ENCODE measurements at regions not wholly inside any gene's neighbourhood (a gene's known extent, or its start where the extent isn't known, plus 50 kb on each side); places are given as distances from the start of the nearest gene placed in this dataset.

- CTCF ChIA-PET: interaction anchor here (1.3 kb wide), 1 partner anchor 10 kb away, joined by 3 read pairs; no protein-coding TSS in a partner anchor
- H3K27me3 ChIP-seq (ENCODE audit: control insufficient read depth, insufficient read depth, low read length): no peaks in the 10 kb centered on the region
- no peaks in the 10 kb centered on the region for H3K36me3 ChIP-seq (ENCODE audit: control insufficient read depth, insufficient read depth, low read length)
- no peak overlapping the region for H3K4me3 ChIP-seq (ENCODE audit: low read depth, low read length)
- POLR2A ChIA-PET: no interaction called here
- DNase-seq (ENCODE audit: low read depth): no peak
- TF ChIP-seq, protein P1, sequence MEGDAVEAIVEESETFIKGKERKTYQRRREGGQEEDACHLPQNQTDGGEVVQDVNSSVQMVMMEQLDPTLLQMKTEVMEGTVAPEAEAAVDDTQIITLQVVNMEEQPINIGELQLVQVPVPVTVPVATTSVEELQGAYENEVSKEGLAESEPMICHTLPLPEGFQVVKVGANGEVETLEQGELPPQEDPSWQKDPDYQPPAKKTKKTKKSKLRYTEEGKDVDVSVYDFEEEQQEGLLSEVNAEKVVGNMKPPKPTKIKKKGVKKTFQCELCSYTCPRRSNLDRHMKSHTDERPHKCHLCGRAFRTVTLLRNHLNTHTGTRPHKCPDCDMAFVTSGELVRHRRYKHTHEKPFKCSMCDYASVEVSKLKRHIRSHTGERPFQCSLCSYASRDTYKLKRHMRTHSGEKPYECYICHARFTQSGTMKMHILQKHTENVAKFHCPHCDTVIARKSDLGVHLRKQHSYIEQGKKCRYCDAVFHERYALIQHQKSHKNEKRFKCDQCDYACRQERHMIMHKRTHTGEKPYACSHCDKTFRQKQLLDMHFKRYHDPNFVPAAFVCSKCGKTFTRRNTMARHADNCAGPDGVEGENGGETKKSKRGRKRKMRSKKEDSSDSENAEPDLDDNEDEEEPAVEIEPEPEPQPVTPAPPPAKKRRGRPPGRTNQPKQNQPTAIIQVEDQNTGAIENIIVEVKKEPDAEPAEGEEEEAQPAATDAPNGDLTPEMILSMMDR (IDR thresholded peaks at IDR 0.05; ENCODE audit: insufficient read depth, low read depth, low read length): no peak
Measured at GRCh38 chr16:5616841-5617240, 519.2 kb upstream of the EEF2KMT start.

GRCh38 chr16:5615868-5616642 lies 518.5 kb upstream of the EEF2KMT start:
- no peak for DNase-seq (ENCODE audit: low read depth)
- POLR2A ChIA-PET: no interaction called here
- TF ChIP-seq, protein P1 (IDR thresholded peaks at IDR 0.05; ENCODE audit: insufficient read depth, low read depth, low read length): peak; percentile 19; the same call in 1 of the 2 replicates
- no peak overlapping the region for H3K4me3 ChIP-seq (ENCODE audit: low read depth, low read length)
- CTCF ChIA-PET: interaction anchor here (1.3 kb wide), 1 partner anchor 11 kb away, joined by 3 read pairs; no protein-coding TSS in a partner anchor
- no peaks in the 10 kb centered on the region for H3K27me3 ChIP-seq (ENCODE audit: control insufficient read depth, insufficient read depth, low read length)
- no peaks in the 10 kb centered on the region for H3K36me3 ChIP-seq (ENCODE audit: control insufficient read depth, insufficient read depth, low read length)

DNA sequence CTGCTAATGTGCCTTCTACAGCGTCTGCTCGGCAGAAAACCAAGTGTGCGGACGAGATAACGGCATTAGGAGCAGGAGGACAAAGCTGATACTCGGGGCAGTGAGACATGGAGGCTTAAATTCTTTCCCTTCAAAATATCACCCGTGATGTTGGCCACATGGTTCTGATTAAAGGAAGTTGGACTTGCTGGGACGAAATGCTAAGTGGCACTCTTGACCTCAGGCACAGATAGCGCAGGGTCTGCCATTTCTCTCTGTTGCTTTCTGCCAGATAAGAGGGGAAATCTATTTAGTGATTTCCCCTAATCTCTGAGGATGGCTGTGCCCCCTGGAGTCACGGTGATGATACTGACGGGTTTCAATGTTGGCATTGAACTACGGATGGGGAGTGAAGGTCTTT lies 509.6 kb upstream of the EEF2KMT start:
- no peaks in the 10 kb centered on the region for H3K36me3 ChIP-seq (ENCODE audit: control insufficient read depth, insufficient read depth, low read length)
- TF ChIP-seq, protein P1 (IDR thresholded peaks at IDR 0.05; ENCODE audit: insufficient read depth, low read depth, low read length): no peak
- no peak for DNase-seq (ENCODE audit: low read depth)
- ChIA-PET CTCF (no interaction called here), POLR2A (no interaction called here)
- H3K27me3 ChIP-seq (ENCODE audit: control insufficient read depth, insufficient read depth, low read length): no peaks in the 10 kb centered on the region
- no peak overlapping the region for H3K4me3 ChIP-seq (ENCODE audit: low read depth, low read length)

DNA sequence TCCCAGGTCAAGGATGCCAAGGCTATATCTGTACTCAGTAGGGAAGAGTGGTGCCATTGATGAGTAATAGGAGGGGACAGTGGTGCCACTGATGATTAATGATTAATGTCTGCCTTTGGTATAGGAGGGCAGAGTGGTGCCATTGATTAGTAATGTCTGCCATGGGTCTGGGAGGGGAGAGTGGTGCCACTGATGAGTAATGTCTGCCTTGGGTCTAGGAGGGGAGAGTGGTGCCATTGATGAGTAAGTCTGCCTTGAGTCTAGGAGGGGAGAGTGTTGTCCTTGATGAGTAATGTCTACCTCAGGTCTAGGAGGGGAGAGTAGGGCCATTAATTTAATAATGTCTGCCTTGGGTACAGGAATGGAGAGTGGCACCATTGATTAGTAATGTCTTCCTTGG lies 507.8 kb upstream of the EEF2KMT start:
- CTCF ChIA-PET: no interaction called here
- no peaks in the 10 kb centered on the region for H3K27me3 ChIP-seq (ENCODE audit: control insufficient read depth, insufficient read depth, low read length)
- POLR2A ChIA-PET: no interaction called here
- TF ChIP-seq, protein P1 (IDR thresholded peaks at IDR 0.05; ENCODE audit: insufficient read depth, low read depth, low read length): no peak
- H3K4me3 ChIP-seq (ENCODE audit: low read depth, low read length): no peak overlapping the region
- H3K36me3 ChIP-seq (ENCODE audit: control insufficient read depth, insufficient read depth, low read length): no peaks in the 10 kb centered on the region
- DNase-seq (ENCODE audit: low read depth): no peak

GRCh38 chr16:5604770-5605169 lies 507.2 kb upstream of the EEF2KMT start:
- TF ChIP-seq, protein P1 (IDR thresholded peaks at IDR 0.05; ENCODE audit: insufficient read depth, low read depth, low read length): no peak
- ChIA-PET POLR2A (no interaction called here), CTCF (no interaction called here)
- DNase-seq (ENCODE audit: low read depth): no peak
- no peaks in the 10 kb centered on the region for H3K27me3 ChIP-seq (ENCODE audit: control insufficient read depth, insufficient read depth, low read length)
- no peaks in the 10 kb centered on the region for H3K36me3 ChIP-seq (ENCODE audit: control insufficient read depth, insufficient read depth, low read length)
- H3K4me3 ChIP-seq (ENCODE audit: low read depth, low read length): no peak overlapping the region
